ENCODE measurements at regions not wholly inside any gene's neighbourhood (a gene's known extent, or its start where the extent isn't known, plus 50 kb on each side); places are given as distances from the start of the nearest gene placed in this dataset.
A peak's percentile ranks its signal among the peaks of the same experiment; 100 is the strongest.

DNA sequence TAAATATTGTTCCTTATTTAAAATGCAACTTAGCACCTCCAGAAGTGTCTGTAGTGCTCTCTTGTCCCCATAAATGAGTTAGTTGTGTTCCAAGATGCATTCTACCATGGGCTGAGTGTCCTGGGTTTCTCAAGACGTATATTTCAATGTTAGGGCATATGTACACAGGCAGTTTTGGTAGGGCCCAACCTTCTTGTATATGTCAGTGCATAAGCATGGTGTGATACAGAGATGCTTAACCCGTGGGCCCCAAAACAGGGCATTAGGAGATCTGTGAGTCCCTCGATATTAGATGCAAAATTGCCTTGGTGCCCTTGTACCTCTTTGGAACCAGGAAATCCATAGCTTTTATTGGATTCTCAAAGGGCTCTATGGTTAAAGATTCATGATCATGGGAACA, 91.5 kb upstream of the HIVEP1 start:
- H3K27me3 ChIP-seq (replicated peaks; ENCODE audit: insufficient read depth): no peaks in the 10 kb centered on the region
- no peaks in the 10 kb centered on the region for H3K9me3 ChIP-seq
- no peak overlapping the region for H3K4me3 ChIP-seq
- TF ChIP-seq, protein P1, sequence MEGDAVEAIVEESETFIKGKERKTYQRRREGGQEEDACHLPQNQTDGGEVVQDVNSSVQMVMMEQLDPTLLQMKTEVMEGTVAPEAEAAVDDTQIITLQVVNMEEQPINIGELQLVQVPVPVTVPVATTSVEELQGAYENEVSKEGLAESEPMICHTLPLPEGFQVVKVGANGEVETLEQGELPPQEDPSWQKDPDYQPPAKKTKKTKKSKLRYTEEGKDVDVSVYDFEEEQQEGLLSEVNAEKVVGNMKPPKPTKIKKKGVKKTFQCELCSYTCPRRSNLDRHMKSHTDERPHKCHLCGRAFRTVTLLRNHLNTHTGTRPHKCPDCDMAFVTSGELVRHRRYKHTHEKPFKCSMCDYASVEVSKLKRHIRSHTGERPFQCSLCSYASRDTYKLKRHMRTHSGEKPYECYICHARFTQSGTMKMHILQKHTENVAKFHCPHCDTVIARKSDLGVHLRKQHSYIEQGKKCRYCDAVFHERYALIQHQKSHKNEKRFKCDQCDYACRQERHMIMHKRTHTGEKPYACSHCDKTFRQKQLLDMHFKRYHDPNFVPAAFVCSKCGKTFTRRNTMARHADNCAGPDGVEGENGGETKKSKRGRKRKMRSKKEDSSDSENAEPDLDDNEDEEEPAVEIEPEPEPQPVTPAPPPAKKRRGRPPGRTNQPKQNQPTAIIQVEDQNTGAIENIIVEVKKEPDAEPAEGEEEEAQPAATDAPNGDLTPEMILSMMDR (IDR thresholded peaks at IDR 0.05): no peak
- no peak for DNase-seq (ENCODE audit: low spot score)
- peaks cover 4 to 41% of the 10 kb centered on the region in 2 donors for H3K4me1 ChIP-seq (ENCODE audit: control insufficient read depth in 1 of 2, low read depth in 2 of 2)
- ATAC-seq (ENCODE audit: insufficient number of reproducible peaks, low FRiP score, low read depth): no peak
- no peaks in the 10 kb centered on the region for H3K36me3 ChIP-seq
- peak overlapping the region; percentile 59 to 77 for H3K27ac ChIP-seq

DNA sequence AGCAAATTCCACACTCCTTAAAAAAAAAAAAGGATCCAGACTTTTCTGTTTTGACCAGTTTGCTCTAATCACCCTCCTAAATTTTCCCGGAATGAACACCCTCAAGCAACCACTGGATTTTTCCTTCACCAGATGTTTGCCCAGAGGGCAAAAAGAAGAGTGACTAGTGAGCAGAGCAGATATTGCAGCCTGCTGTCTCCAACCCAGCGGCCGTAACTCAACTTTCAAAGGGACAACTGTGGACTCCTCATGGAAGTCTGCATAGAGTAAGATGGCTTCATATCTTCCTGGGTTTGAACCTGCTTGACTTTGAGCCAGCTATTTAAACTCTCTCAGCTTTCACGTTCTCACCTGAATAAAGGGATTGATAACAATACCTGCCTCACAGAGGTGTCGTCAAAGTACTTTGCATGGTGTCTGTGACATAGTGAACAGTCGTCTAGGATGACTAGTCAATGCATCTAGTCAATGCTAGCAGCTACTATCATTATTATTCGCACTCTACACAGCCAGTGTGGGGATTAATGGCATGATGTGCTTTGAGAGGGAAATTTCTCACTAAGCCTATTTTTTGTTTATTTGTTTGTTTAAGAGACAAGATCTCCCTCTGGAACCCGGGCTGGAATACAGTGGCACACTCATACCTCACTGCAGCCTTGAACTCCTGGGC, 92.2 kb upstream of the HIVEP1 start:
- no peak overlapping the region for H3K27ac ChIP-seq
- no peak for ATAC-seq (ENCODE audit: insufficient number of reproducible peaks, low FRiP score, low read depth)
- H3K27me3 ChIP-seq (replicated peaks; ENCODE audit: insufficient read depth): no peaks in the 10 kb centered on the region
- peaks cover 4 to 41% of the 10 kb centered on the region in 2 donors for H3K4me1 ChIP-seq (ENCODE audit: control insufficient read depth in 1 of 2, low read depth in 2 of 2)
- no peaks in the 10 kb centered on the region for H3K36me3 ChIP-seq
- H3K9me3 ChIP-seq: no peaks in the 10 kb centered on the region
- TF ChIP-seq, protein P1 (IDR thresholded peaks at IDR 0.05): no peak
- DNase-seq (ENCODE audit: low spot score): no peak
- no peak overlapping the region for H3K4me3 ChIP-seq

DNA sequence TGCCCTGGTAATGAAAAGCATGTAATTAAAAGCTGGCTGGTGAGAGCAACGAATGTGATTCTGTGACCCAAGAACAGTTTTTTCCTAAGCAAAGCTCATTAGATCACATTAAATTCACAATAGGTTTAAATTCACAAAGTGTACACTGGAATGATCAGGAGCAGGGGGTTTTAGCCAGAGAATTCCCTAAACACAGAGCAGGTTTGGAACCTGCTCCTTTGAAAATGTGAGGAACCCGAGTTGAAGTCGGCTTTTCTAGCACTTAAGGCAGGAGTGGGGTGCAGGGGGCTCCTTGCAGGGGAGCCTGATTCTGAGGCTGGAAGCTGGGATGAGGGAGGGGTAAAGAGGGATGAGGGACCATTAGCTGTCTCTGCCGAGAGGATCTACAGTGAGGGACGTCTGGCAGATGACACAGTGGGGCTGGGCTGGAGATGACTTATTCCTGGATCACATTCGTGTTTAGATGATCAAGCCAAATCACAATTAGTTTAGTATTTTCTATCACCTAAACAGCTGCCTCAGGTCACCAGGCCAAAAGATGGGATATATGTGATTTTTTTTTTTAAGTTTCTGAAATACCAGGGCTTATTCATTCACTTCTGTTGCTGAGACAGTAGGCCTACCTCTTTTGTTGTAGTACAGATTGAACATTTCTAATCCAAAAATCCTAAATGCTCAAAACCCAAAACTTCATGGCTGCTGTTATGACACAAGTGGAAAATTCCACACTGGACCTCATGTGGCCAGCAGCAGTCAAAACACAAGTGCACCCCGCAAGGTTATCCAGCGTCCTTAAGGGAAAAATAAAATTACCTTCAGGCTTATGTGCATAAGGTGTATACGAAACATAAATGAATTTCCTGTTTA, 93.1 kb upstream of the HIVEP1 start:
- TF ChIP-seq, protein P1 (IDR thresholded peaks at IDR 0.05): no peak
- H3K9me3 ChIP-seq: no peaks in the 10 kb centered on the region
- no peaks in the 10 kb centered on the region for H3K36me3 ChIP-seq
- H3K27ac ChIP-seq: no peak overlapping the region
- no peaks in the 10 kb centered on the region for H3K27me3 ChIP-seq (replicated peaks; ENCODE audit: insufficient read depth)
- H3K4me3 ChIP-seq: no peak overlapping the region
- DNase-seq (ENCODE audit: low spot score): no peak
- no peak for ATAC-seq (ENCODE audit: insufficient number of reproducible peaks, low FRiP score, low read depth)
- H3K4me1 ChIP-seq (ENCODE audit: control insufficient read depth in 1 of 2, low read depth in 2 of 2): peaks cover 4 to 41% of the 10 kb centered on the region in 2 donors

DNA sequence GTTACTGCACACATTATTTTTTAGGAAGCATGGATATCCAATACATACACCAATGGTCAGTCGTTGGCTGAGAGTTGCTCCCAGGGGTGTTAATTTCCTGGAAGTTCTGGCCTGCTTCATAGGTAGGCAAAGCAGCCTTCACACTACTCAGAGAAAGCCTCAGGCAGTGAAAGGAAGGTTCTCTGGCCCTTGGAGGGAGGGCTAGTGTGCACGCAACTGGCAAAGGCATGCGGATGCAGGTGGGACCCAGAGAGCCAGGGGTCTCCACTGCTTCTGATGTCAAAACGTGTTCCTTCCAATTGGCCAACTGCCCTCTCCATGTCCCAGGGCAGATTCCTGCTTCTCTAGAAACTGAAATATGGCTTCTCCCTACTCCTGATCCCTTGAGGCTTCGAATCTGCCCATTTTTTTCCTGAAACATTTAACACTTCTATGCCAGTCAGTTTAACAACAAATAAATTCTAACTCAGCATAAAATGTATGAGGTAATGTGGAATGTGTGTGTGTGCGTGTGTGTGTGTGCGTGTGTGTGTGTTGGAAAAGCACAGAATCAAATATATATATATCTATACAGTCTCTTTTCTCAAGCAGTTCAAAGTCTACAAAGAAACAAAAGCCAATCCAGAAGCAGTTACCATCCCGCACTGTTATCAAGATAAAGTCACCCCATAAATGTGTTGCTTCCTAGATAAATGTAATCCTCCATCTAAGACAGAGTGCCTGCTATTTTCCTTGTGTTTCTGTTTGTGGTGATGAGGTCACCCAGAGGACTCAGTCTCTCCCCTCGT, 94.0 kb upstream of the HIVEP1 start:
- H3K27ac ChIP-seq: no peak overlapping the region
- TF ChIP-seq, protein P1 (IDR thresholded peaks at IDR 0.05): no peak

DNA sequence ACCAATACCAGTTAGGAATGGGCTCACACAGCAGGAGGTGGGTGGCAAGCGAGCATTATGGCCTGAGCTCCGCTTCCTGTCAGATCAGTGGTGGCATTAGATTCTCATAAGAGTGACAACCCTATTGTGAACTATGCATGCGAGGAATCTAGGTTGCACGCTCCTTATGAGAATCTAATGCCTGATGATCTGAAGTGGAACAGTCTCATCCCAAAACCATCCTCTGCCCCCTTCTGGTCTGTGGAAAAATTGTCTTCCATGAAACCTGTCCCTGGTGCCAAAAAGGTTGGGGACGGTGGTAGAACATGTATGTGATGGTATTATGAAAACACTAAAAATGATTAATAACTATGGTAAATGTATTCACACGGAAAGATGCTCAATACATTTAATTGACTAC, 99.7 kb upstream of the HIVEP1 start:
- Histone ChIP-seq H3K4me1 (ENCODE audit: control insufficient read depth in 1 of 2, low read depth in 2 of 2) (no peaks in the 10 kb centered on the region), H3K27me3 (replicated peaks; ENCODE audit: insufficient read depth) (no peaks in the 10 kb centered on the region), H3K4me3 (no peak overlapping the region), H3K9me3 (no peaks in the 10 kb centered on the region), H3K27ac (no peak overlapping the region), H3K36me3 (no peaks in the 10 kb centered on the region)
- no peak for ATAC-seq (ENCODE audit: insufficient number of reproducible peaks, low FRiP score, low read depth)
- TF ChIP-seq, protein P1 (IDR thresholded peaks at IDR 0.05): no peak
- DNase-seq (ENCODE audit: low spot score): no peak

More for the DNA sequence above, 94.0 kb upstream of the HIVEP1 start:
- no peaks in the 10 kb centered on the region for H3K9me3 ChIP-seq
- H3K36me3 ChIP-seq: no peaks in the 10 kb centered on the region
- ATAC-seq (ENCODE audit: insufficient number of reproducible peaks, low FRiP score, low read depth): no peak
- no peaks in the 10 kb centered on the region for H3K27me3 ChIP-seq (replicated peaks; ENCODE audit: insufficient read depth)
- no peak for DNase-seq (ENCODE audit: low spot score)
- peaks cover 4 to 41% of the 10 kb centered on the region in 2 donors for H3K4me1 ChIP-seq (ENCODE audit: control insufficient read depth in 1 of 2, low read depth in 2 of 2)
- no peak overlapping the region for H3K4me3 ChIP-seq
